ENCODE measurements at regions not wholly inside any gene's neighbourhood (a gene's known extent, or its start where the extent isn't known, plus 50 kb on each side); places are given as distances from the start of the nearest gene placed in this dataset.

GRCh38 chr5:125088522-125089105 is 342.2 kb upstream of the ZNF608 start:
- no peak for TF ChIP-seq CTCF (conservative IDR thresholded peaks at IDR 0.05; ENCODE audit: low read length)
- TF ChIP-seq EZH2phosphoT487 (IDR thresholded peaks at IDR 0.05; ENCODE audit: borderline replicate concordance, low read depth, low read length): no peak
